HPDE6-E6E7 (cell line): ENCODE measurements at regions not wholly inside any gene's neighbourhood (a gene's known extent, or its start where the extent isn't known, plus 50 kb on each side); places are given as distances from the start of the nearest gene placed in this dataset.
"Not testable (repeated sequence)": the region's sequence is repeated elsewhere in the genome, so short reads cannot be mapped to it uniquely, and the experiment has no call there.

Source experiments
- DNase-seq: peaks from one replicate; pipeline ENCODE4 v3.0.0; 2011; ENCODE audit warnings: missing footprints; ENCODE audit errors: extremely low spot score

DNA sequence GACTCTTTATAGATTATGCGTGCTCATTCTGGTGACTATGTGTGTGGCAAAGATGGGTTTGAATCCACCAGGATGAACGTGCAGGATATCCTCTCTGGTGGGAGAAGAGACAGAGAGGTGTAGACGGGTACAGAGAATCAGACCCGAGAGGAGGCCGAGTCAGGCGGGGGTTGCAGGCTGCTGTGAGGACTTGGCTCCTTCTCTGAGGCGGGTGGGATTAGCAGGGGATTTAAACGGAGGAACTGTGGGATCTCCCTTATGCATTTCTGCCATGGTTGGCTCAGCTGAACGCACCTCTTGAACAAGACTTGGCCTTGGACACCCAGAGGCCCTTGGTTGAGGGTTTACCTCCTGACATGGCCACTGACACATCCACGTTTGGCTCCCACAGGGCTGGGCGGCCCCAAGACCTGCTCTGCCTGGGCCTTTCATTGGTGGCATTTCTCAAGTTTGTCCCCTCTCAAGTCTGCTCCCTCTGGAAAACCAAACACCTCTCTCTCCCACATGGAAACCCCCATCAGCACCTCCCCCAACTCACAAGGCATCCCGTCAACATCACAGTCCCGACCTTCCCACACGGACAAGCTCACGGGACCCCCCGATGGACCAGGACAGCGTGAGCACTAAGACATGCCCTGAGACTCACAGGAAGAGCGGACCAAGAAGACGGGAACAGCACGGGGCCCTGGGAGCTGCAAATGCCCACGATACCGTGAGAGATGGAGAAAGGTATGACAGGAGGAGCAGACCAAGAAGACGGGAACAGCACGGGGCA, 158.3 kb downstream of the RTP5 start:
- no peak for DNase-seq

DNA sequence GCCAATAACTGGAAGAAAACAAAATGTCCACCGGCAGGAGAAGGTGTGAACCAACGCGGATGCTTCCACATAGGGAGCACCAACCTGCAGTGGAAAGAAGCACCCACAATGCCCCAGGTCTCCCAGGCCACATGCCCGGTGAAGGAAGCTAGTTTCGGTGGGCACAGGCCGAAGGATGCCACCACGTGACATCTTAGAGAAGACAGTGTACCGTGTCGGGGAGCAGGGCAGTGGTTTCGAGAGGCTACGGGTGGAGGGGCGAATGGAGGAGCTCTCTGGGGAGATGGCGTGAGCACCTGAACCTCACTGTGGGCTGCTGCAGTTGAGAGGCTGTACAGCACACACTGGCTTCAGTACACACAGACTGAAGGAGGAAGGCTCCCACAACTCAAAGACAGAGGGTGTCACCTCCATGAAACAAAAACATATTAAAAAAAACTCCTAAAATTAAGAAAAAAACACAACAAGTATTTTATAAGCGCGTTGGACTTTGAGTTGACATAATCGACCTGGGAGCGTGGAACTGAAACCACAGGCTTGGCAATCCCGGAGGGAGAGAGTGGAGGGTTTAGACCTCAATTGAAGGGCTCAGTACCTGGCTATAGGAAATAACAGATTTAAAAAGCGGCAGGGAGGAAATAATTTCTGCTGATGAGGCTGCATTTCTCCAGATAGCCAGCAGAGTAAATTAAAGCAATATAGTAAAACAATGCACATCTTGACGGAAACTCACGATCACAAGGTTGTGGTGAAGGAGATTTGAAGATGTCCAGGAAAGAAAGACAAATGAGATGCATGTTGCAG, 160.1 kb downstream of the RTP5 start:
- DNase-seq = no peak

DNA sequence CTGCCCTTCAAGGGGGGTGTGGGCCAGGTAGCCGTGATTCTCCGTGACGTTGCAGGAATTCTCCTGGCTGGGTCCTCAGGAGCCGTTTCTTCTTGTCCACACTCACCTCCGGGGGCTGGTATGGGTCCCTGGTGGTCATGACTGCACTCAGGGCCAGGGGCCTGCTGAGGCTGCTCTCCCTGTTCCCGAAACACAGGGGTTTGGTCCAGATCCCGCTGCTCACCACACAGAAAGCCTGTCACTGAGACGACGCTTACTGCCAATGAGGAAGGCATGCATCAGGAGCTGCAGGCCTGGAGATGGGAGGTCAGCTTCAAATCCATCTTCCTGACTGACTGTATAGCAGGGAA, 160.7 kb downstream of the RTP5 start:
- DNase-seq = no peak

DNA sequence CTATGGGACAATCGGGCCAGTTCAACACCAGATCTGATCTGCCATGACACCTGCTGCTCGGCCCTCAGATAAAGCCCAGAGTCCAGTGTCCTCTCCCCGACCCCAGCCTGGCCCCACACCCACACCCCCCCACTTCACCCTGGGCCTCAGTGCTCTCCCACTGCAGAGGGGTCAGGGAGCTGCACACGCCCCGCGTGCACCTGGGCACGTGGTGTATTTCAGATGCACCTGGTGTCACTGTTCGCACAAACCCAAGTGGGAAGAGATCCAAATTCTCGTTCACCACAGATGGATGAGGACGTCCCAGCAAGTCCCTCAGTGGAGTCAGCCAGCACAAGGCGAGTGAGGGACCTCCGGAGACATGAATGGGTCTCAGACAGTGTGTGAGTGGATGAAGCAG, 161.3 kb downstream of the RTP5 start:
- DNase-seq = no peak

DNA sequence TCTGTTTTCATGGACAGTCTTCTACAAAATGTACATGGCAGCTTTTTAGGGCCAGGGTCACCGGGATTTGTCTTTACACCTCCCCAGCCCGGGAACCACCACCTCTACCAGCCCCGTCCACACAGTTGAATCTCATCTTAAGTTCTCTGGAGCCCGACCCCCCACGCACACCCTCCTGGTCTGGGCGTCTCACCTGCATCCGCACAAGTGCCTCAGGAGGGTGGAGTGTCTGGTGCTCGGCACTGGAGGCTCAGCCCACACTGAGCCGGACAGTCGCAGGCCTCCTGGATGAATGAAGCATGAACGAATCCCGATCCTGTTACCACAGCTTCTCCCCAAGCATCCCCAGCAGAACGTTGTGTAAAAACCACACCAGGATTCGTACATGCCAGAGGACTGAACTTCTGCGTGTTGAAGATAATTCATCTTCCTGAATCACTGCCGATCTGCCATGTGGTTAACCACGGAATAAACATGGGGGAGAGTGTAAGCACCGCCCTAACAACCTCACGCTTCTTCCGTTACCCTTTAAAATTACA, 162.0 kb downstream of the RTP5 start:
- no peak for DNase-seq

DNA sequence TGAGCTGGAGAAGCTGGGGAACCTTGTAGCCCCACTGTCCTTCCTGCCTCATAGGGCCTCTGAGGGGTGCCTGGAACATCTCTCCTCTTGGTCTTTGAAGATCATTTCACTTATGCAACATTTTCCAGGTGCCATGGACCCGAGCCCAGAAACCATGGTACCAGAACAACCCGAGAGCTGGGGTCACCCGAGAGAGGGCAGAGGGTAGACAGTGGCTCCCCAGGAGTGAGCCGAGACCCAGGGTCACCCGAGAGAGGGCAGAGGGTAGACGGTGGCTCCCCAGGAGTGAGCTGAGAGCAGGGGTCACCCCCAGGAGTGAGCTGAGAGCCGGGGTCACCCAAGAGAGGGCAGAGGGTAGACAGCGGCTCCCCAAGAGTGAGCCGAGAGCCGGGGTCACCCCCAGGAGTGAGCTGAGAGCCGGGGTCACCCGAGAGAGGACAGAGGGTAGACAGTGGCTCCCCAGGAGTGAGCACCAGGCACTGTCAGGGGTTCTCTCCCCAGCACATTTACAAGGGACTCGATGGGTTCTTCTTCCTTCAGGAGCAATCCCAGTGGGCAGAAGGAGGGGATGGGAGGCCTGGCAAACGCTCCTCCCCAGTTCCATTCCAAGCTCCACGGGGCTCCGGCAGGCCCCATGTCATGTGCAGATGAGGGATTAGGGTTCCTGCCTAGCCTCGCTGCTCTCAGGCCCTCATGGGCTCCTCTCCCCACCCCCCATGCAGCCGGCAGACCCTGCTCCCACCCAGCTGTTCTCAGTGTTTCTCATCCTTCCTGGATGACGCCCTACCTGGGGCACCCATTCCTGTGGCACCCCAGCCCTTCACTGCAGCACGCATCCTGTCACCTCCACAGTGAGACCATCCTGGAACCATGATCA, 163.5 kb downstream of the RTP5 start:
- DNase-seq = no peak

DNA sequence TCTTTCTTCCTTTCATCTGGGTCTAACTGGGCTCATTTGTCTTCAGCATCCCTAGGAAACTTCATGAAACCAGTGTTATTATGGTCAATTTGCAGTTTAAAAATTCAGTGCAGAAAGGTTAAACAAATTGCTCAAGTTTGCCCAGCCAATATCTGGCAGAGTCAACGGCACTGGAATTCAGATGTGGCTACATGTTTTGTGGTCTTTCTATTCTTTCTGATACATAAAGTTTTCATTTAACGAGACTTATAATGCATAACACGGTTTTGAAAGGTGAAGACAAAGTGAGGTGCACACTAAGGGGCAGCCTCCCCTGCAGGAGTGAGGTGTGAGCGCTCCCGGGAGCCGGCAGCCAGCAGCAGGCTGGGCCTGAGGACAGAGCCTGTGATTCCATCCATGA, 164.6 kb downstream of the RTP5 start:
- no peak for DNase-seq

DNA sequence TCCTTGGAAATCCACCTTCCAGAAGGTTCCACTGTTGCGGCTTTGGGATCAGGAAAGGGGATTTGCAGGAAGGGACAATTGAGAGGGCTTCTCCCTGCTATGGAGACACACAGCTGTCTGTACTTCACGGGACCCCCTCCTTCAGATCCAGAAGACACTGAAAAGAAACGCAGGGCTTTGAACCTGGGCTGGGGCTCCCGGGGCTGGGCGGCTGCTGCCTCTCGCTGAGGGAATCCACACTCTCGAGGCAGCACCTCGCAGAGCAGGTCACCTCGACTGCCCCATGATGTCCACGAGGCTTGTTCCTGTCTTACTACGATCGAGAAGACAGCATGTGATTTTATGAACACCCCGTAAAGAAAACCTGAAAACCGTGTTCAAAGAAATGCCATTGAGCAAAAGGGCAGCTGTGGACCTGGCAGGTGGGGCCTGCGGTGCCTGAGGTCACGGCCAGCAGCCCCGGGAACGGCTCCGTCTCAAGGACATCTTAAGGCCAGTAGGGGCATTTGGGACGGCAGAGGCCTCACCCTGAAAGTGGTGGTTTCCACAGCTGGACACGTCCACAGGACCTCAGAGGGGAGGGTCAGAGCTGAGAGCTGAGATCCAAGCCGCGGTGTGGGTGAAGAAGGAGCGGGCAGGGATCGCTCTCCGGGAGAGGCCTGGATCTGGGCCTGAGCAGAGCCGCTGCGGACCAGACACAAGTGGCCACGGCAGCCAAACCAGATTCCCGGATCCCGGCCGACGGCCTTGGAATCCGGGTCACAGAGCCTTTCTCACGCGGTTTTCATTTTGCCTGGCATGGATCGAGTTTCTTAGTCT, 165.7 kb downstream of the RTP5 start:
- DNase-seq = no peak

DNA sequence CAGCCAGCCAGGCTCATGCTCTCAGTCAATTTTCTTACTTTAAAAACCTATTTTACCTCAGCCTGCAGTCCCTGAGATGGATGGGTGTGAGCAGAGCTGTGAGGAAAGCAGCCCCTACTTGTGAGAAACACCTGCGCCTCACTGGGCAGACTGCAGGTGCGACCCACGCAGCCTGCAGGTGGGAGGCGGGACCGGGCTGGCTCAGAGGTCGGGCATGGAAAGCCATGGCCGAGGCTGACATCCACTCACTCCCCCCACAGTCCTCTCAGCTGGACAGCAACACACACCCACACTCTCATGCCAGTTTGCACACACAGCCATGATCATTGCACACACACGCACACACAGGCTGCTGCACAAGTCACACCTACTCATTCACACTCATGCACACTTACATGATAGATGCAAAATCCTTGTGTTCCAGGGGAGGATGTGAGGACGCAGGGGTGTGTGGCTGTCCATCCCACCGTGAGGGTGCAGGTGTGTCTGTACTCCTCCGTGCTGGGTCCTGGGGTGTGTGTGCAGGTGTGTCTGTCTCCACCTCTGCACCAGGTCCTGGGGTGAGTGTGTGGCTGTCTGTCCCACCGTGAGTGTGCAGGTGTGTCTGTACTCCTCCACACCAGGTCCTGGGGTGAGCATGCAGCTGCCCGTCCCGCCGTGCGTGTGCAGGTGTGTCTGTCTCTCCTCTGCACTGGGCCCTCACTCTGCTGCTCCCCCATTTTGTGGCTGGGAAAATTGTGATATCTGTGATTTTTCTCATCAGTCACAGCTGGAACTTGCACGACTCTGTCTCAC, 166.5 kb downstream of the RTP5 start:
- no peak for DNase-seq

DNA sequence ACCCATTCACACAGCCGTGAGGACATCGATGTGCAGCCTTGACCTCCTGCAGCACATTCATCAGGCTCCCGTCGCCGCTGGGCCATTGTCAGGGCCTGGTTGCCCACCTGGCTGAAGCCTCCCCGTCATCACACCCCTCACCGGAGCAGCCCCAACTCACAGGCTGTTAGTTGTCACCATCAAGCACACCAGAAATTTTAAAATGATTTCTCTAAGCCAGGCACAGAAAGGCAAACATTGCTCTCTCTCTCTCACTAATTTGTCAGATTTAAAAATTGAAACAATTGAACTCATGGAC, 167.1 kb downstream of the RTP5 start:
- DNase-seq = no peak

DNA sequence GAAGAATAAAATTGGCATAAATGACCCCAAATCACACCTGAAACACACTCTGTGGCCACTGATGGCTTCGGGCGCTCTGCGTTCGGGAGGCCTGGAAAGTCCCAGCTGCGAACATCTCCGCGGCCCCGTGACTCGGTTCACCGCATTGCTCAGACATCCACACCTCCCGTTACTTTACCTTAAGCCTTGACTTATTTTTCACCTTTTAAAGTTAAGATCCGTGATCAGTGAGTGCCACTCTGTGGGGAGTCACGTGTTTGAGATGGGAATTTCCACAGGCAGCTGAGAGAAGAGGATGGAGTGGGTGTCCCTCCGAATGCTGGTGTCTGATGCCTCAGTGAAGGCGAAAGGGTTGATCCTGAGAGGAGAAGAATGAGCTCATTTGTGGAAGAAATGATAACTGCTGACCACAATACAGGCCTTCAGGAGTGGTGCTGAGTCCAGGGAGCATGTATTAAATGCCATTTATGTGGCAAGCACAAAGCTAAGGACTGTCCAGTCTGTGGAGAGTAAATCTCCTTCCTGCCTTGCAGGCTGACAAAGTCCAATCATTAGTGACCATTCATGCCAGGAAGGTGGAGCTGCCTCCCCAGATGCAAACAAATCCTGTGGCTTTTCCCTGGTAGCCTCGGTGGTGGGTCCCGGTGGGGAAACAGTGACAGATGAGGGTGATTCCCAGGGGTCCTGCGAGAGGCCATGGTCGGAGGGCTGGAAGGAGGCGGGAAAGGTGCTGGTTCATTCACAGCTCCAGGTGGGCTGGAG, 168.8 kb downstream of the RTP5 start:
- DNase-seq = no peak

DNA sequence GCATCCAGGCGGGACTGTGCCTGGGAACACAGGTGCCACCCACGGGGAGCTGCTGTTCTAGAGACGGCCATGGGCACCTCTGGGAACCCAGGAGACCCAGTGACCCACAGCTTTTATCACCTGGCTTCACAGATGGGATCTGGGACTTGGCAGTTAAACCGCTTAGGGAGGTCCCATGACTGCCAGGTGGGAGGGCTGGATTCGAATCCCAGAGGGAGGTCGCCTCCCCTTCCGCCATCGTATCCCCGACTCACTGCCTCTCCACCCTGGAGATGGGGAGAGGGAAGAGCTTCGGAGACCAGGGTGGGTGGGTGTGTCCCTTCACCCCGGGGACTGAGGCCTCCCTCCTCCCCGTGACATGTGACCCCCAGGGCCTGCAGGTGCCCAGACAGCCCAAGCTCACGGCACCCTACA, 169.4 kb downstream of the RTP5 start:
- DNase-seq = no peak

DNA sequence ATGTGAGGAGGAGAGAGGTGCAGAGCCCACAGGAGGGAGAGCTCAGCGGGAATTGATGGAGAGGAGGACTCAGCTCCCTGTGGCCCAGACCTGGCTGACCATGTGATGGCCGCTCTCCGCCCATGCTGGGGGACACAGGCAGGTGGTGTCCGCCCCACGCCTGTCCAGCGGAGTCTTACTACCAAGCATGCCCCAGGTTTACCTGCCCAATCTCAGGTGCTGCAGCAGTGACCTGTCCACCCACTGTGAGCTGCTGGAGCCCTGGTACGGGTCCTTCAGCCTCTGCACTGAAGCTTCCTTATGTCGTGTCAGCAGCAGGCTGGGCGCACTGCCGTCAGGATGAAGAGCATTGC, 170.8 kb downstream of the RTP5 start:
- DNase-seq = no peak

DNA sequence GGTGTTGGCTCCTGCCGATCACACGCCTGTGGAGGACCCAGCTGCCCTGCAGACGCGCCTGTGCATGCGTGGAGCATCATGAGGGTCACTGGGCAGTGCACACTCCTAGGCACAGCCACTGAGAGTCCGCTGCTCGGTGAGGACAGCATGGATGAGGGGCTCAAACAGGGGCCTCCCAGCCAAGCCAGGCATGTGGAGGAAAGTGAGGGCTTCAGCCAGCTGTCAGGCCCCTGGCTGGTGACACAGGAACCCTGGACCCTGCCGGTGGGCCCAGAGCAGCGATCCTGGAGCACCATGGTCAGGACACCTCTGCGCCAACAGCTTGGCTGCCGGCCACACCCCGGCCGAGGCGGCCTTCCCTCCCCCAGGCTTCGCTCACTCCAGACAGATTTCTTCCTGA, 171.2 kb downstream of the RTP5 start:
- no peak for DNase-seq

DNA sequence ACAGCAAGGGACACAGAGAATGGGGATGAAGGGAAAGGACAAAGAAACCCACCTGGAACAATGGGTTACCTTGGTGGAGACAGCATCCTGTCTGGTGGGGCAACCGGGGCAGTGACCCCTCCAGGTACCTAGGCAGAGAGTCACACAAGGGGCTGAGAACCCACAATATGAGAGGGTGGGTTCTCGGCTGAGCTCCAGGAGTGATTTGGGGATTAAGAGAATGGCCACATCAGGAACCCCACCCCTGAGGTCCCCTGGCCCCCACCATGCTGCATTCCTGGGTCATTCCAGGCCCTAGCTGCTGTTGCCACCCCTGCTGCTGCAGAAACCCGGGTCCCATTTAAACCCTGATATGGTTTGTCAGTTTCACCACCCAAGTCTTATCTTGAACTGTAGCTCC, 172.3 kb downstream of the RTP5 start:
- DNase-seq = no peak

DNA sequence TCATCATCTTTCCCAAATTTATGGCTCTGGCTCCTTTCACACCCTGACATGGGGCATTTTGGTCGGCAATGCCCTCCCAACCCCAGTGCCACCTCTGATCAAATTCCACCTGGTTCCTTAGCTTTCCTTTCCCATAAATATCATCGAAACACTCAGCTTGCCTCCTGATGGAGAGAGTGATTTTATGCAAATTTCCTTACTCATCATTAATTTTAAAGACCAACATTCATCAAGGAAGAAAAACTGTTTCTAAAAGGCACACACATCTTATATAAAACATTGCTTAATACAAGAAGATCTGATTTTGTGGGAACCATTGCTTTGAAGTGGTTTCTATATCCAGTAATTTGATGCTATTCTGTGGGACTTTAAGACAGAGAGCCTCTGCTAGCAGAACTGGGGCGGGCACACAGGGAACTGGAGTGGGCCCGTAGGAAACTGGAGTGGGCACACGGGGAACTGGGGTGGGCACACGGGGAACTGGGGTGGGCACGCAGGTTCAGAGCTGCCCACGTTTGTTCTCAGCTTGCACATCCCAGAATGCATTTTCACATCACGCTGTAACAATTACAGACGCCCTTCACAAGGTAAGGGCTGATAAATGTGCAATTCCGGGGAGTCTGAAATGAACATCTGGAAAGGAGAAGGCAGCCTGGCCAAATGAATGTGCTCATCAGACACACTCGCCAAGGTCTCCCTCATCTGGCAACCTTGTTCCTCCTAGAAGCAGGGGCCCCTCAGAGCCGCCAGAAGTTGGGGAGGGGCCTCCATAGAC, 174.2 kb downstream of the RTP5 start:
- DNase-seq = no peak

DNA sequence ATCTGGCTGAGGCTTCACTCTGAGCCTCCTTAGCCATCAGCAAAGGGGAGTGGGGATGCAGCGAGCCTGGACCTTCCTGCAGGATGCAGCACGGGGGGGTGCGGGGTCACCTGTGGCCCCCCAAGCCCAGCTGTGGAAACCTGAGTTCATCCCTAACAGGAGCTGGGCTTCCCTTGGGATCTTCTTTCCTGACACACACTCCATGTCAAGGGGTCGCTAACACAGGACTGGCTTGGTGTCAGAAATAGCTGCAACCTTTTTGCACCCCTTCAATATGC, 174.7 kb downstream of the RTP5 start:
- DNase-seq = no peak

DNA sequence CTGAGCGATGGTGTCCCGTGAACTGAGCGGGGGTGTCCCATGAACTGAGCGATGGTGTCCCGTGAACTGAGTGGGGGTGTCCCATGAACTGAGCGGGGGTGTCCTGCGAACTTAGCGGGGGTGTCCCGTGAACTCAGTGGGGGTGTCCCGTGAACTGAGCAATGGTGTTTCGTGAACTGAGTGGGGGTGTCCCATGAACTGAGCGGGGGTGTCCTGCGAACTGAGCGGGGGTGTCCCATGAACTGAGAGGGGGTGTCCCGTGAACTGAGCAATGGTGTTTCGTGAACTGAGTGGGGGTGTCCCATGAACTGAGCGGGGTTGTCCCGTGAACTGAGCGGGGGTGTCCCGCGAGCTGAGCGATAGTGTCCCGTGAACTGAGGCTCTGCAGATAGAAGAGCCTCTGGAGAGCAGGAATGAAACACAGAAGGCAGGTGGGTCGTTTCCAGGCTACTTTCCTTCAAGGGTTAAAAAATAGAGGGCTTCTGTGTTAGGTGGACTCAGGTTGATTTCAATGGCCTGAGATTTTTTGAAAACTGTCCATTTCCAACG, 176.1 kb downstream of the RTP5 start:
- DNase-seq = not testable (repeated sequence)

DNA sequence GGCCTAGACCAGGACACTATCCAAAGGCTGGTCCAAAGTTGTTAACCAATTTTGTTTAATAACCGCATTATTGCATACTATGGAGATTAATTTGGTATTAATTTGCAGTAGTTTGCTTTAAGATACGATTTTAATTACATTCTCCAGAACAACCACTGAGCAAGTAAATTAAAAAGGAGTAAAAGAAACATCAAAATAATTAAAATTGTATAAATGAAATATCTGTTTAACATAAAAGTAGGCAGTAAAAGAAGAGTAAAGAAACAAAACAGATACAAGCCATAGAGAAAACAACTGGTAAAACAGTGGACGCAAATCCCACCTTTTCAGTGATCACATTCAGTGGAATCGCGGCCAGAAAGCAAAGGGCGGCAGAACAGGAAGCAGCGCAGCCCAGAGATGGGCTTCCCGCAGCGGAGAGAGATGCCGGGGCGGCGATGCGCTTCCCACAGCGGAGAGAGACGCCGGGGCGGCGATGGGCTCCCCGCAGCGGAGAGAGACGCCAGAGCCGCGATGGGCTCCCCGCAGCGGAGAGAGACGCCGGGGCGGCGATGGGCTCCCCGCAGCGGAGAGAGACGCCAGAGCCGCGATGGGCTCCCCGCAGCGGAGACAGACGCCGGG, 176.8 kb downstream of the RTP5 start:
- DNase-seq = no peak
